Uterus (tissue), 2 donors: ENCODE measurements at regions not wholly inside any gene's neighbourhood (a gene's known extent, or its start where the extent isn't known, plus 50 kb on each side); places are given as distances from the start of the nearest gene placed in this dataset.

Source experiments
- CTCF ChIP-seq, 4 experiments: fragments of 200-600 bp in 2 of 4; fragments of 450-650 bp in 2 of 4; sonication (generic) in 2 of 4; IDR thresholded peaks; one replicate each; pipeline ENCODE4 v1.5.1; 2016 to 2019; ENCODE audit warnings: antibody characterized with exemption in 4 of 4, mild to moderate bottlenecking in 2 of 4, moderate library complexity in 1 of 4
- POLR2A ChIP-seq, 2 donors: fragments of 450-650 bp; IDR thresholded peaks; one replicate each; pipeline ENCODE4 v1.6.1; 2016; ENCODE audit warnings: antibody characterized with exemption in 2 of 2, mild to moderate bottlenecking in 1 of 2, moderate library complexity in 1 of 2

GRCh38 chr1:25107643-25108010 is 124.7 kb downstream of the SYF2 start:
- no peak for TF ChIP-seq CTCF (IDR thresholded peaks at IDR 0.05)
- no peak for TF ChIP-seq POLR2A (IDR thresholded peaks at IDR 0.05)
